RWPE1 (cell line): ENCODE measurements at regions not wholly inside any gene's neighbourhood (a gene's known extent, or its start where the extent isn't known, plus 50 kb on each side); places are given as distances from the start of the nearest gene placed in this dataset.

Experiments used
- CTCF ChIA-PET: fragments of 350-600 bp; sonication (Branson Sonifier 250); formaldehyde crosslinking; extraction: SDS; loops from one replicate; lab custom pipeline; 2021; lab: Yijun Ruan, JAX
- POLR2A ChIA-PET: fragments of 400-600 bp; formaldehyde crosslinking; extraction: SDS; loops from one replicate; lab custom pipeline; 2020; ENCODE audit warnings: antibody characterized with exemption; ENCODE audit not compliant: low non-redundant PET; lab: Yijun Ruan, JAX
- DNase-seq: peaks from one replicate; pipeline ENCODE4 v3.0.0; 2012; ENCODE audit warnings: low spot score
- H3K27ac ChIP-seq: fragments of 450-650 bp; 2 replicates; pipeline ENCODE4 v1.5.1; 2017
- TF ChIP-seq, protein P1 (sequence below): fragments of 450-650 bp; conservative IDR thresholded peaks from 2 replicates; pipeline ENCODE4 v1.5.1; 2017; ENCODE audit warnings: low read depth, mild to moderate bottlenecking

DNA sequence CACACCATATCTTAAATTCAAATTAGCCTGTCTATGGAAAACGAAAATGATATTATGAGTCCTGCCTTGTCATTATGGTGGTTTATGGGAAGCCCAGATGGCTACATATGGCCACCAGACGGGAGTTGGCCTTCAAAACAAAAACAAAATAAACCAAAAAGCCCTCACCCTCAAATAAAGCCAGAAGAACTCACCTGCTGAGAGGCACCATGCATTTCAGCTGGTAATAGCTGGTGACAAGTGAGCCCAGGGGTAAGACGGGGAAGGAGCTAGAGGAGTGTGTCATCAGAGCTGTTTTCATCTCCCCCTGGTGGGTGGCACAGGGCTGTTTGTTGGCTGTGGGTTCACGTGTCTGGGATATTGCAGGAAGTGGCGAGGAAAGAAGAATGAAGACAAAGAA is 152.9 kb downstream of the EFNB2 start:
- TF ChIP-seq, protein P1, sequence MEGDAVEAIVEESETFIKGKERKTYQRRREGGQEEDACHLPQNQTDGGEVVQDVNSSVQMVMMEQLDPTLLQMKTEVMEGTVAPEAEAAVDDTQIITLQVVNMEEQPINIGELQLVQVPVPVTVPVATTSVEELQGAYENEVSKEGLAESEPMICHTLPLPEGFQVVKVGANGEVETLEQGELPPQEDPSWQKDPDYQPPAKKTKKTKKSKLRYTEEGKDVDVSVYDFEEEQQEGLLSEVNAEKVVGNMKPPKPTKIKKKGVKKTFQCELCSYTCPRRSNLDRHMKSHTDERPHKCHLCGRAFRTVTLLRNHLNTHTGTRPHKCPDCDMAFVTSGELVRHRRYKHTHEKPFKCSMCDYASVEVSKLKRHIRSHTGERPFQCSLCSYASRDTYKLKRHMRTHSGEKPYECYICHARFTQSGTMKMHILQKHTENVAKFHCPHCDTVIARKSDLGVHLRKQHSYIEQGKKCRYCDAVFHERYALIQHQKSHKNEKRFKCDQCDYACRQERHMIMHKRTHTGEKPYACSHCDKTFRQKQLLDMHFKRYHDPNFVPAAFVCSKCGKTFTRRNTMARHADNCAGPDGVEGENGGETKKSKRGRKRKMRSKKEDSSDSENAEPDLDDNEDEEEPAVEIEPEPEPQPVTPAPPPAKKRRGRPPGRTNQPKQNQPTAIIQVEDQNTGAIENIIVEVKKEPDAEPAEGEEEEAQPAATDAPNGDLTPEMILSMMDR, result no peak
- ChIA-PET CTCF (interaction anchor here (0.5 kb wide), 1 partner anchor 1887 kb away, joined by 3 read pairs; the partner anchor contains the start of gene TNFSF13B), POLR2A (no interaction called here)
- no peak overlapping the region for H3K27ac ChIP-seq
- no peak for DNase-seq

DNA sequence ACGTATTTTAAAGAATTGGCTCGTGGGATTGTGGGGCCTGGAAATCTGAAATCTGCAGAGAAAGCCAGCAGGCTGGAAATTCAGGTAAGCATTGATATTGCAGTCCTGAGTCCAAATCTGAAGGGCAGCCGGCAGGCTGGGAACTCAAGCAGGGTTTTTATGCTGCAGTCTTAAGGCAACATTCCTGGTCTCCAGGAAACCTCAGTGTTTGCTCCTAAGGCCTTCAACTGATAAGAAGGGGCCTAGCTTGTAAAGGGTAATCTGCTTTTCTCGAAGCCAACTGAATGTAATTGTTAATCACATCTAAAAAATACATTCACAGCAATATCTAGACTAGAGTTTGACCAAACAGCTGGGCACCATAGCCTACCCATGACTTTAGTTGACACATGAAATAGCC is 154.4 kb downstream of the EFNB2 start:
- CTCF ChIA-PET, result interaction anchor here (0.7 kb wide), 1 partner anchor 1622 kb away, joined by 4 read pairs; no protein-coding TSS in a partner anchor
- no peak for DNase-seq
- TF ChIP-seq, protein P1, result no peak
- H3K27ac ChIP-seq, result no peak overlapping the region
- POLR2A ChIA-PET, result interaction anchor here (0.6 kb wide), 1 partner anchor 155 kb away, joined by 3 read pairs; the partner anchor contains the start of gene EFNB2

DNA sequence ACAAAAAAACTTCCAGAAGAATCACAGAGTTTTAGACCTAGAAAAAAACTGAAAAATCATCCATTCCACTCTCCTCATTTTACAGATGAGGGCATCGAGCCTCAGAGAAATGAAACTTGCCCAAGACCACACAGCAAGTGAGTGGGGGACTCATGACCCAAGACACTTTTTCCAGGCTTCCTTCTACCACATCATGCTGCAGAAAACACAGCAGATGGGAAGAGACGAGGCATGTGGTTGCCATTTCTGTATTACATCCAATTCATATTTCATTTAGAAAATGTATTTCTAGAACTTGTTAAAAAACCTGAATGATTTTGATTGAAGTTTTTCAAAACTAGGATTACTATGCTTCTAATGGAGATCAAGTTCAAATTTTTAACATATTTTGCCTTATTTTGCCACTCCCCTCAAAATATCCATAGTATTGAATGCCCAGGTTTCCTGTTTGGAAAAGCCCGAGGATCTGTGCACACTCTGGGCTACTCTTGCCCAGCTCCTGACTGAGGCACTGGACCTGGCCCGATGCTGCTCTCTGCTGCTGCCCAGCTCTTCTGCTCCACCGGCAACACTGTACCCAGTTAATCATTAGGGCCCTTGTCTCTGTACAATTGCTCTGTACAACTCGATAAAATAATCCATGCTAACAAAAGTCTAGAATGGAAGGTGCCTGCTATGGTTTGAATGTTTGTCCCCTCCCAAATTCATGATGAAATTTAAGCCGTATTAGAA is 157.4 kb downstream of the EFNB2 start:
- ChIA-PET POLR2A (no interaction called here), CTCF (interaction anchor here (0.6 kb wide), 1 partner anchor 155 kb away, joined by 3 read pairs; no protein-coding TSS in a partner anchor)
- H3K27ac ChIP-seq, result no peak overlapping the region
- TF ChIP-seq, protein P1, result no peak
- no peak for DNase-seq

DNA sequence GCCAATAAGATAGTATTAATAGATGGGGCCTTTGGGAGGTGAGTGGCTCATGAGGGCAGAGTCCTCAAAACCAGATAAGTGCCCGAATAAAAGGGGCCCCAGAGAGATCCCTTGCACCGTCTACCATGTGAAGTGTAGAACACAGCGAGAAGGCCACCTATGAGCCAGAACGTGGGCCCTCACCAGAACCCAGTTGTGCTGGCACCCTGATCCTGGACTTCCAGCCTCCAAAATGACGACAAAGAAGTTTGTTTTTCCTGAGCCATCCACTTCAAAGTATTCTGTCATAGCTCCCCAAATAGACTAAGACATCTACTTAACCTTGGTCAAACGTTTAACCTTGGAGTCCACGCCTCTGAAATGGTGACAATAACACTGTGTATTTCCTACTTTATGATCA is 158.1 kb downstream of the EFNB2 start:
- no peak for DNase-seq
- ChIA-PET POLR2A (no interaction called here), CTCF (interaction anchor here (0.6 kb wide), 1 partner anchor 156 kb away, joined by 3 read pairs; no protein-coding TSS in a partner anchor)
- H3K27ac ChIP-seq, result no peak overlapping the region
- TF ChIP-seq, protein P1, result no peak

DNA sequence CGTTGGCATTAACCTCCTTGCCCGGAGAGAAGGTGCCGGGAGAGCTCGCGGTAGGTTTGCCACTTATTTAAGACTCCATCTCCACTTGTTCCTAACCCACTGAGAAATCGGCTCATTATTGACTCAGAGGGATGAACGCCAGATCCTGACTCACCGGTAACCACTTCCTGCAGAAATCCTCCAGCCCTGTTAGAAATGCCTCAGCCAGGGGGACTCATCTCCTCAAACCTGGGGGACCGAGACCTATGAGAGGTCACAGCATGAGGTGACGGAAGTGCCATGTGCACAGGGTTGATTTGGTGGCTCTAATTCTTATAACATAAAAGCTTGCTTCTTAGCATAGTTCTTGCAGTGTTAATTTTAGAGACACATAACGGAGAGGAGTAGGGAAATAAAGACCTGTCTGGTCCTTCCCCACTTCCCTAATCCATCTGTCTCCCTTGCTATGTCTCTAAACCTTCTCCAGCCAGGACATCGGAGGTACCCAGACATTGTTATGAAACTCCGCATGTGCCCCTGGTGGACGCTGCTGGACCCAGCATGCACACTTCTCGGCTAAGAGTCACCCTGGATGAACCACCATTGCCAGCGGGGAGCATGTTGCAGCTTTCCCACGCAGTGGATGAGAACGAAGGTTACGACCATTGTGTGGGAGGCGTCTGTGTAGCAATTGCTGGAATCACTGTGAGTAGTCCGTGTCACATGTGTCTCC is 158.9 kb downstream of the EFNB2 start:
- TF ChIP-seq, protein P1, result no peak
- DNase-seq, result peak; percentile 82
- ChIA-PET CTCF (interaction anchor here (0.6 to 0.8 kb wide), 2 partner anchors 39 to 1958 kb away, joined by 3 read pairs; no protein-coding TSS in a partner anchor), POLR2A (no interaction called here)
- peak overlapping the region; percentile 66 for H3K27ac ChIP-seq

DNA sequence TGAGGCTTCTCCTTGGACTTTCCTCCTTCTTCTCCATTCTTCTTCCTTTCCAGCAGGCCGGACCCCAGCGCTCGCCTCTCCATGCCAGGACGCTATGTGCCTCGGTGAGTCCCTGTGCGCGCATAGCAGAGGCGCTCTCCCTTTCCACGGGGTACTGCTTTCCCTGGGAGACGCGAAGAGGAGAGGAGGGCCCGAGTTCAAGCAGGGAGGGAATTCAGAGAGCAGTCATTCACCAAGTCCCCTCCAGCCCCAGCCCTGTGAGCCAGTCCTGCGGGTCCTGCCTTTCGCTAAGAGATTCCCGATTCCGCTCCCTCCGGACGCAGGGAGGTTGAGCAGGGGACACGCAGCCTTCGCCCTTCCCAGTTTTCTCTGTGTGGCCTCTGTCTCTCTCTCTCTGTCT is 160.4 kb downstream of the EFNB2 start:
- CTCF ChIA-PET, result no interaction called here
- TF ChIP-seq, protein P1, result no peak
- DNase-seq, result no peak
- POLR2A ChIA-PET, result no interaction called here
- no peak overlapping the region for H3K27ac ChIP-seq
